Aorta (tissue), 5 donors: ENCODE measurements at regions not wholly inside any gene's neighbourhood (a gene's known extent, or its start where the extent isn't known, plus 50 kb on each side); places are given as distances from the start of the nearest gene placed in this dataset.

Experiments used
- ATAC-seq: fragments of 200-7000 bp; cut with Tn5 transposase; one replicate; pipeline ENCODE4 v1.9.1; 2022; ENCODE audit warnings: moderate library complexity; ENCODE audit not compliant: low FRiP score
- DNase-seq, 2 donors: peaks; one replicate each; pipeline ENCODE4 v3.0.0-alpha.2; 2020
- H3K27ac ChIP-seq, 2 donors: one replicate each; pipeline ENCODE4 v1.5.1; 2013; ENCODE audit warnings: low read length in 2 of 2, mild to moderate bottlenecking in 2 of 2, moderate library complexity in 2 of 2, control low read depth in 1 of 2, inconsistent platforms in 1 of 2, low read depth in 1 of 2
- H3K27me3 ChIP-seq, 2 donors: one replicate each; pipeline ENCODE4 v1.6.1; 2013; ENCODE audit warnings: control low read depth in 1 of 2, low read length in 1 of 2, mild to moderate bottlenecking in 1 of 2, moderate library complexity in 1 of 2; ENCODE audit not compliant: insufficient read depth in 2 of 2, control insufficient read depth in 1 of 2
- H3K36me3 ChIP-seq, 2 donors: one replicate each; pipeline ENCODE4 v1.6.1; 2013; ENCODE audit warnings: control low read depth in 1 of 2, low read length in 1 of 2, mild to moderate bottlenecking in 1 of 2; ENCODE audit not compliant: insufficient read depth in 2 of 2, control insufficient read depth in 1 of 2
- H3K4me1 ChIP-seq, 2 donors: one replicate each; pipeline ENCODE4 v1.6.1; 2013; ENCODE audit warnings: low read length in 2 of 2, control low read depth in 1 of 2, mild to moderate bottlenecking in 1 of 2, moderate library complexity in 1 of 2; ENCODE audit not compliant: insufficient read depth in 2 of 2, control insufficient read depth in 1 of 2
- H3K4me3 ChIP-seq, 2 donors: one replicate each; pipeline ENCODE4 v1.5.1; 2013; ENCODE audit warnings: low read length in 2 of 2, control low read depth in 1 of 2, mild to moderate bottlenecking in 1 of 2
- H3K9me3 ChIP-seq: one replicate; pipeline ENCODE4 v1.6.1; 2013; ENCODE audit warnings: mild to moderate bottlenecking, low read length; ENCODE audit not compliant: control insufficient read depth
- WGBS, 2 donors: extraction: QIAGEN DNeasy Blood & Tissue Kit; methylation state at CpG; one replicate each; pipeline ENCODE4 v1.1.7; 2013; 5-methylcytosine and 5-hydroxymethylcytosine counted together
- intact Hi-C, 2 donors: fragments of 100-400 bp; cut with DNase I; formaldehyde crosslinking; loops; one replicate each; pipeline versions ENCODE4 v1.14.2 to v1.15.0; 2022
- donor health status: healthy with polysubstance abuse.
- donor health status: Bipolar disorder and iron deficiency.
- donor health status: DM: no; HTN: no; CAD: no.
- donor health status: DM: no; HTN: no; CAD: no.
- donor health status: DM: yes; HTN: yes; CAD: no.

- Histone ChIP-seq H3K4me3 (no peak overlapping the region), H3K27ac (peak overlapping the region in 1 of 2 donors; percentile 3), H3K27me3 (no peaks in the 10 kb centered on the region), H3K9me3 (no peaks in the 10 kb centered on the region), H3K36me3 (peaks cover 0 to 2% of the 10 kb centered on the region in 2 donors), H3K4me1 (no peaks in the 10 kb centered on the region)
- 5 to 12% methylated on average over 1 of the region's 1 CpG for WGBS, 2 donors
- DNase-seq (no peak), ATAC-seq (no peak)
- intact Hi-C loops = loop anchor here in 1 of 2 donors (10.0 kb wide), 1 partner anchor 138 kb away; no protein-coding TSS in a partner anchor
Observed at GRCh38 chr12:22866406-22866805, 241.4 kb downstream of the ETNK1 start.

- ATAC-seq (no peak), DNase-seq (peak in 1 of 2 donors; percentile 45)
- Histone ChIP-seq H3K4me3 (no peak overlapping the region), H3K9me3 (no peaks in the 10 kb centered on the region), H3K27ac (no peak overlapping the region), H3K4me1 (no peaks in the 10 kb centered on the region), H3K36me3 (peaks cover 0 to 2% of the 10 kb centered on the region in 2 donors), H3K27me3 (no peaks in the 10 kb centered on the region)
- 39 to 43% methylated on average over 8 of the region's 8 CpGs for WGBS, 2 donors
- intact Hi-C loops = no loop called here
Observed at GRCh38 chr12:22874151-22874550, 249.2 kb downstream of the ETNK1 start.

GRCh38 chr12:22876262-22876661 is 251.3 kb downstream of the ETNK1 start:
- no peak for DNase-seq
- no peaks in the 10 kb centered on the region for H3K36me3 ChIP-seq
- H3K4me3 ChIP-seq = no peak overlapping the region
- no peaks in the 10 kb centered on the region for H3K9me3 ChIP-seq
- intact Hi-C loops = no loop called here
- no peaks in the 10 kb centered on the region for H3K4me1 ChIP-seq
- 92 to 96% methylated on average over 5 of the region's 5 CpGs for WGBS, 2 donors
- no peaks in the 10 kb centered on the region for H3K27me3 ChIP-seq
- H3K27ac ChIP-seq = no peak overlapping the region
- ATAC-seq = no peak

- Histone ChIP-seq H3K9me3 (no peaks in the 10 kb centered on the region), H3K36me3 (no peaks in the 10 kb centered on the region), H3K27me3 (no peaks in the 10 kb centered on the region), H3K4me1 (no peaks in the 10 kb centered on the region), H3K27ac (no peak overlapping the region), H3K4me3 (no peak overlapping the region)
- 92 to 95% methylated on average over 1 of the region's 1 CpG for WGBS, 2 donors
- no peak for ATAC-seq
- intact Hi-C loops = no loop called here
- no peak for DNase-seq
Observed at GRCh38 chr12:22879203-22879602, 254.2 kb downstream of the ETNK1 start.

GRCh38 chr12:22880331-22880730 is 255.4 kb downstream of the ETNK1 start:
- DNase-seq = no peak
- H3K27me3 ChIP-seq = no peaks in the 10 kb centered on the region
- no peak overlapping the region for H3K27ac ChIP-seq
- H3K4me3 ChIP-seq = no peak overlapping the region
- intact Hi-C loops = no loop called here
- no peaks in the 10 kb centered on the region for H3K4me1 ChIP-seq
- no peak for ATAC-seq
- H3K36me3 ChIP-seq = no peaks in the 10 kb centered on the region
- no peaks in the 10 kb centered on the region for H3K9me3 ChIP-seq

- DNase-seq (no peak), ATAC-seq (peak; percentile 50)
- Histone ChIP-seq H3K27ac (no peak overlapping the region), H3K36me3 (no peaks in the 10 kb centered on the region), H3K27me3 (no peaks in the 10 kb centered on the region), H3K9me3 (no peaks in the 10 kb centered on the region), H3K4me1 (no peaks in the 10 kb centered on the region), H3K4me3 (no peak overlapping the region)
- WGBS, 2 donors = 76 to 81% methylated on average over 6 of the region's 6 CpGs
- intact Hi-C loops = no loop called here
Observed at GRCh38 chr12:22880807-22881206, 255.8 kb downstream of the ETNK1 start.

GRCh38 chr12:22881878-22882385 is 257.0 kb downstream of the ETNK1 start:
- 41 to 43% methylated on average over 3 of the region's 3 CpGs for WGBS, 2 donors
- H3K4me1 ChIP-seq = no peaks in the 10 kb centered on the region
- H3K36me3 ChIP-seq = no peaks in the 10 kb centered on the region
- DNase-seq (no peak), ATAC-seq (no peak)
- H3K9me3 ChIP-seq = no peaks in the 10 kb centered on the region
- no peak overlapping the region for H3K4me3 ChIP-seq
- intact Hi-C loops = no loop called here
- H3K27me3 ChIP-seq = no peaks in the 10 kb centered on the region
- H3K27ac ChIP-seq = no peak overlapping the region

- Histone ChIP-seq H3K9me3 (no peaks in the 10 kb centered on the region), H3K36me3 (no peaks in the 10 kb centered on the region), H3K4me1 (no peaks in the 10 kb centered on the region), H3K27ac (no peak overlapping the region), H3K4me3 (no peak overlapping the region), H3K27me3 (no peaks in the 10 kb centered on the region)
- DNase-seq = no peak
- ATAC-seq = no peak
- WGBS, 2 donors = 89 to 91% methylated on average over 2 of the region's 2 CpGs
- intact Hi-C loops = no loop called here
Observed at GRCh38 chr12:22882559-22882958, 257.6 kb downstream of the ETNK1 start.

- no peaks in the 10 kb centered on the region for H3K4me1 ChIP-seq
- no peaks in the 10 kb centered on the region for H3K9me3 ChIP-seq
- H3K36me3 ChIP-seq = no peaks in the 10 kb centered on the region
- H3K27ac ChIP-seq = no peak overlapping the region
- intact Hi-C loops = no loop called here
- H3K4me3 ChIP-seq = no peak overlapping the region
- WGBS, 2 donors = 64 to 70% methylated on average over 2 of the region's 2 CpGs
- no peaks in the 10 kb centered on the region for H3K27me3 ChIP-seq
- ATAC-seq = no peak
- no peak for DNase-seq
Observed at GRCh38 chr12:22893878-22894277, 268.9 kb downstream of the ETNK1 start.
